AG04450 (cell line): ENCODE measurements at regions not wholly inside any gene's neighbourhood (a gene's known extent, or its start where the extent isn't known, plus 50 kb on each side); places are given as distances from the start of the nearest gene placed in this dataset.

Experiments used
- CTCF ChIA-PET: fragments of 300-600, 350-600 bp; formaldehyde crosslinking; extraction: SDS; loops from one replicate; lab custom pipeline; 2022; ENCODE audit warnings: antibody characterized with exemption, inconsistent platforms; lab: Charles Lee
- POLR2A ChIA-PET: fragments of 350-600 bp; formaldehyde crosslinking; extraction: SDS; loops from one replicate; lab custom pipeline; 2021; ENCODE audit warnings: antibody characterized with exemption, inconsistent platforms; lab: Yijun Ruan, JAX
- DNase-seq: peaks from one replicate; pipeline ENCODE4 v3.0.0-alpha.2; 2011; ENCODE audit warnings: low read depth, low spot score
- H3K27ac ChIP-seq: one replicate; pipeline ENCODE4 v1.5.1; 2012; ENCODE audit warnings: low read depth, low read length, control low read depth
- H3K27me3 ChIP-seq: one replicate; pipeline ENCODE4 v1.6.0; 2012; ENCODE audit warnings: low read length; ENCODE audit not compliant: control insufficient read depth, insufficient read depth
- H3K4me3 ChIP-seq: 2 replicates; pipeline ENCODE4 v1.5.1; 2011; ENCODE audit warnings: mild to moderate bottlenecking, low read depth, low read length, control low read depth
- H3K9me3 ChIP-seq: 2 replicates; pipeline ENCODE4 v1.5.1; 2012; ENCODE audit warnings: low read length; ENCODE audit not compliant: control insufficient read depth, insufficient read depth
- TF ChIP-seq, protein P1 (sequence below): IDR thresholded peaks from 2 replicates; pipeline ENCODE4 v1.5.1; 2011; ENCODE audit warnings: low read depth, low read length, control low read depth, inconsistent platforms

DNA sequence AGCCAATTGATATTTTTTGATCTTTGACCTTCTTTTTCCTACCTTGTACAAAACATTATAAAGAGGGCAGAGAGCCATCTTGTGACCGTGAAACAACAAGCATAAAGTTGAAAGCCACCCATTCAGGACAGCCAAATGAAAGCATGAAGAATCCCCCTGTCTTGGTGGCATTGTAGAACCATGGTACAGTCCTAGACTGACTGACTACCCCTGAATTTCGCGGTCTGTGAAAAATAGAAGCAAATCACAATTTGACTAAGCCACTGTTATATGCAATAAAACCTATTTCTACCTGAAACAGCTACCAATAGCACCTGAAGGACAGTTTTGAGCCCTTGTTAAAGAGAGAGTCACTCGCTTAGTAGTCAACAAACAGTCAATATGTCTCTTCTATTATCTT, 527.4 kb downstream of the MID1IP1 start:
- Histone ChIP-seq H3K4me3 (no peak overlapping the region), H3K27ac (no peak overlapping the region), H3K9me3 (no peaks in the 10 kb centered on the region), H3K27me3 (no peaks in the 10 kb centered on the region)
- TF ChIP-seq, protein P1, sequence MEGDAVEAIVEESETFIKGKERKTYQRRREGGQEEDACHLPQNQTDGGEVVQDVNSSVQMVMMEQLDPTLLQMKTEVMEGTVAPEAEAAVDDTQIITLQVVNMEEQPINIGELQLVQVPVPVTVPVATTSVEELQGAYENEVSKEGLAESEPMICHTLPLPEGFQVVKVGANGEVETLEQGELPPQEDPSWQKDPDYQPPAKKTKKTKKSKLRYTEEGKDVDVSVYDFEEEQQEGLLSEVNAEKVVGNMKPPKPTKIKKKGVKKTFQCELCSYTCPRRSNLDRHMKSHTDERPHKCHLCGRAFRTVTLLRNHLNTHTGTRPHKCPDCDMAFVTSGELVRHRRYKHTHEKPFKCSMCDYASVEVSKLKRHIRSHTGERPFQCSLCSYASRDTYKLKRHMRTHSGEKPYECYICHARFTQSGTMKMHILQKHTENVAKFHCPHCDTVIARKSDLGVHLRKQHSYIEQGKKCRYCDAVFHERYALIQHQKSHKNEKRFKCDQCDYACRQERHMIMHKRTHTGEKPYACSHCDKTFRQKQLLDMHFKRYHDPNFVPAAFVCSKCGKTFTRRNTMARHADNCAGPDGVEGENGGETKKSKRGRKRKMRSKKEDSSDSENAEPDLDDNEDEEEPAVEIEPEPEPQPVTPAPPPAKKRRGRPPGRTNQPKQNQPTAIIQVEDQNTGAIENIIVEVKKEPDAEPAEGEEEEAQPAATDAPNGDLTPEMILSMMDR, result no peak
- POLR2A ChIA-PET, result no interaction called here
- no peak for DNase-seq
- CTCF ChIA-PET, result no interaction called here

DNA sequence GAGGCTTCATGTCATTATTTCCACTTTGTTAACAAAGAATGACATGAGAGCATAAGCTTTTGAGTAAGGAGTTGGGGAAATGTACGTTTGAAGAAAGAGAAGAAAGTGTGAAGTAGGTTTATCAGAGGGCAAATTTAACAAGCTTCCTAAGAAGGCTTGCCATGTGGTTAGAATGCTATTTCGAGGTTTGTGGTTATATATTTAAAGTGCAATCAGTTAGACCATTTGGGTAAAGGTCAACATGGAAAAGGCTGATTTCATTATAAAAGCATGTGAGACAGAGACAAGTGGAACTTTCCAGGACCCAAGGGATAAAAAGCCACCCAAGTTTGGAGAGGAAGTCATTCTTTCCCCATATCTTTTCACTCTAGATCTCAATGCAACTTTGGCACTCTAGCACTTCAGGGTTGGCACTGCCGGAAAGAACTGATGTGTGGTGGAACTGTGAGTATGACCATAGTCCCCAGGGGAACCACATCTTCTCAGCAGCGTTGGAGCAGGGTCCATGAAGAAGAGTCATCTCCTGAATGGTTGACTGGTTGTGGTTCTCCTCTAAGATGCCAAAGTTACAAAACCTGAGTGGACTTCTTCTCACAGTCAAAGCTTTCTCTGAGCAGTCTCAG, 529.9 kb downstream of the MID1IP1 start:
- H3K4me3 ChIP-seq, result no peak overlapping the region
- DNase-seq, result no peak
- no peaks in the 10 kb centered on the region for H3K9me3 ChIP-seq
- ChIA-PET CTCF (no interaction called here), POLR2A (no interaction called here)
- no peaks in the 10 kb centered on the region for H3K27me3 ChIP-seq
- TF ChIP-seq, protein P1, result no peak
- no peak overlapping the region for H3K27ac ChIP-seq

DNA sequence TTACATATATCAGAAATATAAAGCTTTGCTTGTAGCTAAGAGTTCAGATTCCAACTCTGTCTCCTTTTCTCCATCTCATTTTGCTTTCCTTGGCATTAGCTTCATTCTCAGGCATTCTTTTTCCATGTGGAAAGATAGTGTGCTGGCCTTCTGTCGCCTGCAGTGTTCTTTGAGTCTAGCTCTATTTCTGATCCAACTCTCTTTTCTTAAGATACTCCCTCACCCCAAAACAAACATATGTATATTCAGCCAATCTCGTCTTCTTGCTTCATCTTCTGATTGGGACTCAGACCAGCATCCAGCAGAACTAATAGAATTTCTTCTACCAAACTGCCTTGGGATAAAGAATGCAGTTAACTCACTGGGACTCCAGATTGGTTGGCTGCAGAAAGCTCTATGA, 532.2 kb downstream of the MID1IP1 start:
- no peak for DNase-seq
- TF ChIP-seq, protein P1, result no peak
- Histone ChIP-seq H3K9me3 (no peaks in the 10 kb centered on the region), H3K4me3 (no peak overlapping the region), H3K27me3 (no peaks in the 10 kb centered on the region), H3K27ac (no peak overlapping the region)
- POLR2A ChIA-PET, result no interaction called here
- CTCF ChIA-PET, result no interaction called here

DNA sequence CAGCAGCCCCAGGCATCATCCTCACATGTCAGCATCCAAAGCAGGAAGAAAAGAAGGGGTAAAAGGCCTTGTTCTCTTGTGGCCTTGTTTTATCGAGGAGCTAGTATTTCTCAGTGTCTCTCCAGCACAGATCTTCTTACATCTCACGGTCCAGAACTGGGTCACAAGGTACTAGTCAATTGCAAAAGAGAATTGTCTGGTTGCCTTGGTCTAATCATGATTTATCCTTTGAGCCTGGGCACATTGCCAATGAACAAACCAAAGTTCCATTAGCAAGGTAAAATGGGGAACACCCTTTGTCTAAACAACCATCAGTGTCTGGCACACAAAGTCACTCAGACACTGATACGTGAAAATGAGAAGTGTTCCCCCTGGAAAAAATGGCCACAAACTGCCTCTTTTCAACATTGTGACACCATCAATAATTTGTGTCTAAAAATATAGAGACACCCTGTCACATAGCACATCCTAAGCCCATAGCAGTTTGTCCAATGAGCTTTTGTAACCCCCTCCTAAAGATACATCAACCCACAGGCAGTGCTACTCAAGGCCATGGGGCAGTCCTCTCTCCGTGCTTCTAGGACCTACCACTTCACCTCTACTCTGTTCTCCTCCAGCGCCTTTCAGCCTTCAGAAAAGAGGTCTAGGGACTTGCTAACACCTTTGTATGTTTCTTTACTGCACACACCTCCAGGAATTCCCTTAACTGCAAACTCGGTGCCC, 534.4 kb downstream of the MID1IP1 start:
- TF ChIP-seq, protein P1, result no peak
- Histone ChIP-seq H3K4me3 (no peak overlapping the region), H3K9me3 (no peaks in the 10 kb centered on the region), H3K27me3 (no peaks in the 10 kb centered on the region), H3K27ac (no peak overlapping the region)
- DNase-seq, result no peak
- ChIA-PET POLR2A (no interaction called here), CTCF (no interaction called here)

DNA sequence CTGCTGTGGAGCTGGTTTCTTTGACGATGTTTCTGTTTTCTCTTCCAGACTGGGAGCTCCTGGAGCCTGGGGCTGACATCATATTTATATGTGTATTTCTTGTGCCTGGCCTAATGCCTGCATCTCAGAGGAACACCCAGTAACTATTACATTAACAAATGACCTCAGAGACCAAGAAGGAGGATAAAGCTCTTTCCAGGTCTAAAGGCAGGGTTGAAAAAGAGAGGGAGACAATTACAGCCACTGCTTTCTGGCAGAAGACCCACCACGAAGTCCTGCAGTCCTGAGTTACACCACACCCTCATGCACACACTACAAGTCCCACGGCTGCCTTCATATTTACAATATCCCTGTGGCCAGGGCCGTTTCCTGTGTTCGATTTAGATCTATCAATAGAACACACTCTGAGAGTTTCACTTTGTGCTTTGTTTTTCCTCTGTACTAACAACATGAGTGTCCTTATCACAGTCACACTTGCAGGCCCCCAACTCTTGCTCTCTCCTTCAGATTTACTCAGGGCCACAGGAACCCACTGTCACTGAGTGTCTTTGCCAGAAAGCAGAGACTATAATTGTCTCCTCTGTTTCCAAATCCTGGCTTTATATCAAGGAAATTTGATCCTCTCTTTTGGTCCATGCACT, 535.5 kb downstream of the MID1IP1 start:
- TF ChIP-seq, protein P1, result no peak
- ChIA-PET POLR2A (no interaction called here), CTCF (no interaction called here)
- Histone ChIP-seq H3K9me3 (no peaks in the 10 kb centered on the region), H3K27me3 (no peaks in the 10 kb centered on the region), H3K4me3 (no peak overlapping the region), H3K27ac (no peak overlapping the region)
- no peak for DNase-seq
